ENCODE measurements at regions not wholly inside any gene's neighbourhood (a gene's known extent, or its start where the extent isn't known, plus 50 kb on each side); places are given as distances from the start of the nearest gene placed in this dataset.

DNA sequence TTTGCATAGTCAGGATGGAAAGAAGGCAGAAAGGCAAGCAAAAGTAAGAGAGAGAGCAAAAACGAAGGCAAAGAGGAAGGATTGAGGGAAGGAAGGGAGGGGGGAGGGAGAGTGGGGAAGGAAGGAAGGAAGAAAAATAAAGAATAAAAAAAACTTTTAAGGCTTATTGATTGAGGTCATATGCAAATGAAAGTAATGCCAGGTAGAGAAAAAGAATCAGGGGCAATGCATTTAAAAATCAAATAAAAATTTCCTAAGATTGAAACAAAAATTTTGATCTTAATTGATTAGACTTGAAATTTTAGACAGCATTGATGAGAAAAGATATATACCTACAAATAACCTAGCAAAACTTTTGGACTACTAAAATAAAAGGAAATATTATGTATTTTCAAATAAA is 153.9 kb upstream of the KIF2B start:
- POLR2A ChIA-PET = no interaction called here
- RAD21 ChIA-PET (ENCODE audit: low non-redundant PET in 1 of 2, low total read pairs in 2 of 2, uncharacterized antibody in 2 of 2, unreplicated experiment in 2 of 2) = no interaction called here
- DNase-seq (ENCODE audit: low read depth, low spot score) = no peak

More for the DNA sequence above, 153.9 kb upstream of the KIF2B start:
- no peak overlapping the region for H3K9ac ChIP-seq (ENCODE audit: low read length)
- H3K27ac ChIP-seq (ENCODE audit: low read depth, low read length) = no peak overlapping the region
- no peaks in the 10 kb centered on the region for H4K20me1 ChIP-seq (ENCODE audit: insufficient read depth)
- H3K36me3 ChIP-seq (ENCODE audit: control insufficient read depth in 1 of 2, insufficient read depth in 2 of 2, low read length in 2 of 2) = no peaks in the 10 kb centered on the region
- no TSS peak for BruUV-seq (replicated peaks)
- H3K9me2 ChIP-seq (ENCODE audit: insufficient read depth) = no peaks in the 10 kb centered on the region
- no peak overlapping the region for H2AFZ ChIP-seq (ENCODE audit: low read depth, low read length, poor library complexity, severe bottlenecking)
- no peaks in the 10 kb centered on the region for H3K79me2 ChIP-seq (ENCODE audit: insufficient read depth, low read length)
- H3K4me3 ChIP-seq (replicated peaks in 1 of 2; ENCODE audit: low read depth in 1 of 2, low read length in 2 of 2) = no peak overlapping the region
- H3K4me1 ChIP-seq (ENCODE audit: control insufficient read depth in 1 of 2, insufficient read depth in 2 of 2, low read length in 2 of 2) = no peaks in the 10 kb centered on the region
- H3K27me3 ChIP-seq (ENCODE audit: insufficient read depth, low read length) = no peaks in the 10 kb centered on the region
- ATAC-seq = no peak
- intact Hi-C loops (cut with micrococcal nuclease) = no loop called here
- H3K9me3 ChIP-seq (ENCODE audit: control insufficient read depth in 1 of 2, insufficient read depth in 1 of 2, low read depth in 1 of 2, low read length in 2 of 2) = peaks cover 42 to 45% of the 10 kb centered on the region in 2 experiments; a peak in 3 of 4 replicates
- H3K4me2 ChIP-seq (ENCODE audit: low read length) = no peak overlapping the region
- TF ChIP-seq ZFX (IDR thresholded peaks at IDR 0.05) = no peak
- no peak for TF ChIP-seq ELF1 (IDR thresholded peaks at IDR 0.05; ENCODE audit: borderline replicate concordance, low read depth)
- TF ChIP-seq JUND (IDR thresholded peaks at IDR 0.05) = no peak
- TF ChIP-seq CEBPB (IDR thresholded peaks at IDR 0.05; ENCODE audit: low read depth) = no peak
- no peak for TF ChIP-seq POLR2A (IDR thresholded peaks at IDR 0.05; ENCODE audit: borderline replicate concordance, extremely low read depth, insufficient read depth, insufficient read length)
- no peak for TF ChIP-seq CBX3 (IDR thresholded peaks at IDR 0.05; ENCODE audit: low read depth)
- no peak for TF ChIP-seq EZH2 (IDR thresholded peaks at IDR 0.05)
- no peak for TF ChIP-seq SP1 (IDR thresholded peaks at IDR 0.05; ENCODE audit: low read depth)
- no peak for TF ChIP-seq CTCF (IDR thresholded peaks at IDR 0.05 in 2 of 3, conservative IDR thresholded peaks at IDR 0.05 in 1 of 3; ENCODE audit: borderline replicate concordance in 1 of 3, insufficient read depth in 1 of 3, low read depth in 2 of 3, low read length in 2 of 3)
- TF ChIP-seq, protein P1, sequence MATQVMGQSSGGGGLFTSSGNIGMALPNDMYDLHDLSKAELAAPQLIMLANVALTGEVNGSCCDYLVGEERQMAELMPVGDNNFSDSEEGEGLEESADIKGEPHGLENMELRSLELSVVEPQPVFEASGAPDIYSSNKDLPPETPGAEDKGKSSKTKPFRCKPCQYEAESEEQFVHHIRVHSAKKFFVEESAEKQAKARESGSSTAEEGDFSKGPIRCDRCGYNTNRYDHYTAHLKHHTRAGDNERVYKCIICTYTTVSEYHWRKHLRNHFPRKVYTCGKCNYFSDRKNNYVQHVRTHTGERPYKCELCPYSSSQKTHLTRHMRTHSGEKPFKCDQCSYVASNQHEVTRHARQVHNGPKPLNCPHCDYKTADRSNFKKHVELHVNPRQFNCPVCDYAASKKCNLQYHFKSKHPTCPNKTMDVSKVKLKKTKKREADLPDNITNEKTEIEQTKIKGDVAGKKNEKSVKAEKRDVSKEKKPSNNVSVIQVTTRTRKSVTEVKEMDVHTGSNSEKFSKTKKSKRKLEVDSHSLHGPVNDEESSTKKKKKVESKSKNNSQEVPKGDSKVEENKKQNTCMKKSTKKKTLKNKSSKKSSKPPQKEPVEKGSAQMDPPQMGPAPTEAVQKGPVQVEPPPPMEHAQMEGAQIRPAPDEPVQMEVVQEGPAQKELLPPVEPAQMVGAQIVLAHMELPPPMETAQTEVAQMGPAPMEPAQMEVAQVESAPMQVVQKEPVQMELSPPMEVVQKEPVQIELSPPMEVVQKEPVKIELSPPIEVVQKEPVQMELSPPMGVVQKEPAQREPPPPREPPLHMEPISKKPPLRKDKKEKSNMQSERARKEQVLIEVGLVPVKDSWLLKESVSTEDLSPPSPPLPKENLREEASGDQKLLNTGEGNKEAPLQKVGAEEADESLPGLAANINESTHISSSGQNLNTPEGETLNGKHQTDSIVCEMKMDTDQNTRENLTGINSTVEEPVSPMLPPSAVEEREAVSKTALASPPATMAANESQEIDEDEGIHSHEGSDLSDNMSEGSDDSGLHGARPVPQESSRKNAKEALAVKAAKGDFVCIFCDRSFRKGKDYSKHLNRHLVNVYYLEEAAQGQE (IDR thresholded peaks at IDR 0.05; ENCODE audit: low read depth) = no peak
- TF ChIP-seq SIN3A (IDR thresholded peaks at IDR 0.05; ENCODE audit: low read depth) = no peak
- TF ChIP-seq EGR1 (IDR thresholded peaks at IDR 0.05; ENCODE audit: low read depth) = no peak
- TF ChIP-seq ZNF274 (IDR thresholded peaks at IDR 0.05; ENCODE audit: low read depth, low read length) = no peak
- no peak for TF ChIP-seq POLR2AphosphoS5 (IDR thresholded peaks at IDR 0.05; ENCODE audit: low read depth, low read length)
- no peak for TF ChIP-seq TCF7L2 (IDR thresholded peaks at IDR 0.05; ENCODE audit: borderline replicate concordance, extremely low read depth, insufficient read depth, insufficient read length)
- TF ChIP-seq EZH2phosphoT487 (IDR thresholded peaks at IDR 0.05; ENCODE audit: borderline replicate concordance) = no peak
- no peak for TF ChIP-seq ATF3 (IDR thresholded peaks at IDR 0.05)
- TF ChIP-seq MAX (IDR thresholded peaks at IDR 0.05) = no peak
- CTCF ChIA-PET = no interaction called here

All from HCT116 (cell line).